ENCODE measurements at regions not wholly inside any gene's neighbourhood (a gene's known extent, or its start where the extent isn't known, plus 50 kb on each side); places are given as distances from the start of the nearest gene placed in this dataset.

DNA sequence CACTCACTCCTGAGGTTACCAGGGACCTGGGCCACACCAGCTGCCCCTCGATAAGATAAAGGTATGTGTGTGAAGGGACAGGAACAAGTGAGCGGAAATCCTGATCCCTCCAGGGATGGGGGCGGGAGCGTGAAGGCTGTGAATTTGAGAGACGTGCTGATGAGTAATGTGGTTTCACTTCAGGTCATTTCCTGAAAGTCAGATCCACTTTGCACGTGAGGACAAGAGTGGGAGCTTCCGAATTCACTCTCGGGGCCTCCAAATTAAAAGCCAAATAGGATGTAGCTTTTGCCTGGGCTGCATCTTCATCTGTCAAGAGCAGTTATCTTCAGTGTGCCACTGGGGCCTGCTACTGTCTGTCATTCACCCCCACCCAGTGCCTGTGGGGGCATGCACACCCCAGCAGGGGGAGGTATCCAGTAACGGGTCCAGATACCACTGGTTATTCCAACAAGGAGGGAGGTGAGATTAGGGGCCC lies 87.4 kb upstream of the LHX1 start:
- TF ChIP-seq CTCF (IDR thresholded peaks at IDR 0.05; ENCODE audit: low read depth, low read length) (peak; percentile 25), POLR2A (IDR thresholded peaks at IDR 0.05; ENCODE audit: extremely low read depth, insufficient read length) (no peak), MYC (IDR thresholded peaks at IDR 0.05; ENCODE audit: low read depth, low read length) (no peak)

Measured in NB4 (cell line).